AG04450 (cell line): ENCODE measurements at regions not wholly inside any gene's neighbourhood (a gene's known extent, or its start where the extent isn't known, plus 50 kb on each side); places are given as distances from the start of the nearest gene placed in this dataset.

Source experiments
- CTCF ChIA-PET: fragments of 300-600, 350-600 bp; formaldehyde crosslinking; extraction: SDS; loops from one replicate; lab custom pipeline; 2022; ENCODE audit warnings: antibody characterized with exemption, inconsistent platforms; lab: Charles Lee
- POLR2A ChIA-PET: fragments of 350-600 bp; formaldehyde crosslinking; extraction: SDS; loops from one replicate; lab custom pipeline; 2021; ENCODE audit warnings: antibody characterized with exemption, inconsistent platforms; lab: Yijun Ruan, JAX
- DNase-seq: peaks from one replicate; pipeline ENCODE4 v3.0.0-alpha.2; 2011; ENCODE audit warnings: low read depth, low spot score
- H3K27ac ChIP-seq: one replicate; pipeline ENCODE4 v1.5.1; 2012; ENCODE audit warnings: low read depth, low read length, control low read depth
- H3K27me3 ChIP-seq: one replicate; pipeline ENCODE4 v1.6.0; 2012; ENCODE audit warnings: low read length; ENCODE audit not compliant: control insufficient read depth, insufficient read depth
- H3K4me3 ChIP-seq: 2 replicates; pipeline ENCODE4 v1.5.1; 2011; ENCODE audit warnings: mild to moderate bottlenecking, low read depth, low read length, control low read depth
- H3K9me3 ChIP-seq: 2 replicates; pipeline ENCODE4 v1.5.1; 2012; ENCODE audit warnings: low read length; ENCODE audit not compliant: control insufficient read depth, insufficient read depth
- TF ChIP-seq, protein P1 (sequence below): IDR thresholded peaks from 2 replicates; pipeline ENCODE4 v1.5.1; 2011; ENCODE audit warnings: low read depth, low read length, control low read depth, inconsistent platforms

DNA sequence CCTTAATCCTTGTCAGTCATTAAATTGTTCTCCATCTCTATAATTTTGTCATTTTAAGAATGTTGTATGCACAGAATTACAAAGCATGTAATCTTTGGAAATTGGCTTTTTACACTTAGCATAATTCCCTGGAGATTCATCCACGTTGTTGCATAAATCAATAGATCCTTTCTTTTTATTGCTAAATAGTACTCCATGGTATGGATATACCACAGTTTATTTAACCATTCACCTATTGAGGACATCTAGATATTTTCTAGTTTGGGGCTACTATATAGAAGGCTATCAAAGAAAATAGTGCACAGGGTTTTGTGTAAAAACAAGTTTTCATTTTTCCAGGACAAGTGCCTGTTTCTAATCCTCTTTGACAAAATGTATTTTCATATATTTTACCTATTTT lies 523.6 kb upstream of the KLF12 start:
- ChIA-PET CTCF (no interaction called here), POLR2A (no interaction called here)
- Histone ChIP-seq H3K27me3 (no peaks in the 10 kb centered on the region), H3K4me3 (no peak overlapping the region), H3K27ac (no peak overlapping the region), H3K9me3 (no peaks in the 10 kb centered on the region)
- TF ChIP-seq, protein P1, sequence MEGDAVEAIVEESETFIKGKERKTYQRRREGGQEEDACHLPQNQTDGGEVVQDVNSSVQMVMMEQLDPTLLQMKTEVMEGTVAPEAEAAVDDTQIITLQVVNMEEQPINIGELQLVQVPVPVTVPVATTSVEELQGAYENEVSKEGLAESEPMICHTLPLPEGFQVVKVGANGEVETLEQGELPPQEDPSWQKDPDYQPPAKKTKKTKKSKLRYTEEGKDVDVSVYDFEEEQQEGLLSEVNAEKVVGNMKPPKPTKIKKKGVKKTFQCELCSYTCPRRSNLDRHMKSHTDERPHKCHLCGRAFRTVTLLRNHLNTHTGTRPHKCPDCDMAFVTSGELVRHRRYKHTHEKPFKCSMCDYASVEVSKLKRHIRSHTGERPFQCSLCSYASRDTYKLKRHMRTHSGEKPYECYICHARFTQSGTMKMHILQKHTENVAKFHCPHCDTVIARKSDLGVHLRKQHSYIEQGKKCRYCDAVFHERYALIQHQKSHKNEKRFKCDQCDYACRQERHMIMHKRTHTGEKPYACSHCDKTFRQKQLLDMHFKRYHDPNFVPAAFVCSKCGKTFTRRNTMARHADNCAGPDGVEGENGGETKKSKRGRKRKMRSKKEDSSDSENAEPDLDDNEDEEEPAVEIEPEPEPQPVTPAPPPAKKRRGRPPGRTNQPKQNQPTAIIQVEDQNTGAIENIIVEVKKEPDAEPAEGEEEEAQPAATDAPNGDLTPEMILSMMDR: no peak
- DNase-seq: no peak

DNA sequence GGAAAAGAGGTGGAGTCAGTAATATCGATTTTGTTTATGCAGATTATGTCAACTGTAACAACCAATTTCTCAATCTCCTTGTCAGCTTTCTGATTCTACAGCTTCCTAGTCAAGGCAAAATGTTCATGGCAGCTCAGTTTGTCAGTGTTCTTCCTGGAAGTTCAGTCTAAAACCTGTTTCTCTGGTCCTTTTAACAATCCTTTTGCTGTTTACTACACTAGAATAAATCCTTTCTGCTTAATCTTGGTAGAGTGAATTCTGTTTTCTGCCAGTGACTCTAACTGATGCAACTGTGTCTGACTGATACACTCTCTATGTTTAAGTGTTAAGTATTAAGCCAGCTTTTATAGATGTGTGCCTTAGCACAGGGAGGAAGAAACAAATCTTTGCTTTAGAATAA lies 516.9 kb upstream of the KLF12 start:
- TF ChIP-seq, protein P1: no peak
- Histone ChIP-seq H3K27me3 (no peaks in the 10 kb centered on the region), H3K27ac (no peak overlapping the region), H3K9me3 (no peaks in the 10 kb centered on the region), H3K4me3 (no peak overlapping the region)
- ChIA-PET CTCF (no interaction called here), POLR2A (no interaction called here)
- no peak for DNase-seq

DNA sequence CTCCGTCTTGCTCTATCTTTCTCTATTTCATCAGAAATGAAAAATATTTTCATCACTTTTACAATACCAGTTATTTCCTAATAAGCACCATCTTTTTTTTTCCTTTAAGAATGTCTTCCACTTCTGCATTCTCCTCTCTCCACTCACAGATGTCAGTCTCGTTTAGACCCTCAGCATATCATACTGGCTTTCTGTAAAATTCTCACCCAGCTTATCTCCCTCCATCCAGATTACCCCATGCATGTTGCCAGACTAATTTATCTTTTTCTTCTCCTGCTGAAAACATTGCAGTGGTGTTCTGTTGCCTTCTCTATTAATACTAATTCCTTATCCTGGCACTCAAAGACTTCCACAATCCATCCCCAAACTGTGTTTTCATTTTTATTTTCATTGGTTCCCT lies 513.8 kb upstream of the KLF12 start:
- Histone ChIP-seq H3K27me3 (no peaks in the 10 kb centered on the region), H3K9me3 (no peaks in the 10 kb centered on the region), H3K27ac (no peak overlapping the region), H3K4me3 (no peak overlapping the region)
- no peak for DNase-seq
- POLR2A ChIA-PET: no interaction called here
- TF ChIP-seq, protein P1: no peak
- CTCF ChIA-PET: no interaction called here

DNA sequence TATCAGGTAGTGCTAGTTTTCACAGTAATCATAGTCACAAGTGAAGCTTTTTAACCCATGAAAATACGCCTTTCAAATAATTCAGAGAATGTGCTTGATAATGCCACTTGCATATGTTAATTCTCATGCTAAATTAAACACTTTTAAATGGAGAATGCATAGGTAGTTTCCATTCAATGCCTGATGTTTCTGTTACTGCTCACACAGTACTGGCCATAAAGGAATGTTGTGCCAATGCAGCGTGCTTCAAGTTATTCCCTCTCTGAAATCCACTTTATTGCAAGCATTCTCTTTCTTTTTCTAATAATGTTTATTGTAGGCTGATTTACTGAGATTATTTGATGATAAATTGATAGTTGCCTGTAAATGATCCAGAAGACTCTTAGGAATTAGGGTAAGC lies 513.0 kb upstream of the KLF12 start:
- no peaks in the 10 kb centered on the region for H3K27me3 ChIP-seq
- TF ChIP-seq, protein P1: no peak
- no peak overlapping the region for H3K27ac ChIP-seq
- ChIA-PET CTCF (no interaction called here), POLR2A (no interaction called here)
- no peak overlapping the region for H3K4me3 ChIP-seq
- DNase-seq: no peak
- H3K9me3 ChIP-seq: no peaks in the 10 kb centered on the region

DNA sequence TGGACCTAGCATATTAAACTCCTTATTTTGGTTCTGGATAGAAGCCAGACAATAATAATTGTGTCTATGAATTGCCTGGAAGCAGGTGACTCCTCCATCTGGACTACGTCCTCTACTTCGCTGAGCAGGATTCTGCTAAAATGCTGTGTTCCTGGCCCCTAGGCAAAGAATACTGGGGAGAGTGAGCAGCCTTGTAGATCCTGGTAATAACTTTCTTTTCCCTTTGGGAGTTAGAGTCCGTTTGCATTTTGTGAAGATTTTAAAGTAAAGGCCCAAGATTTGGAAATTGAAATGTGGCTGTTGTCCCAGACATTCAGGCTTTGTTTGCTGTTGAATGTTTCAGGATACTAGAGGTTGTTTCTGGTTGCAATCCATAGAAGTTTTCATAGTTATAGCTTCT lies 511.9 kb upstream of the KLF12 start:
- Histone ChIP-seq H3K27me3 (no peaks in the 10 kb centered on the region), H3K9me3 (no peaks in the 10 kb centered on the region), H3K4me3 (no peak overlapping the region), H3K27ac (no peak overlapping the region)
- DNase-seq: no peak
- CTCF ChIA-PET: no interaction called here
- TF ChIP-seq, protein P1: no peak
- POLR2A ChIA-PET: no interaction called here
